ENCODE measurements at regions not wholly inside any gene's neighbourhood (a gene's known extent, or its start where the extent isn't known, plus 50 kb on each side); places are given as distances from the start of the nearest gene placed in this dataset.

DNA sequence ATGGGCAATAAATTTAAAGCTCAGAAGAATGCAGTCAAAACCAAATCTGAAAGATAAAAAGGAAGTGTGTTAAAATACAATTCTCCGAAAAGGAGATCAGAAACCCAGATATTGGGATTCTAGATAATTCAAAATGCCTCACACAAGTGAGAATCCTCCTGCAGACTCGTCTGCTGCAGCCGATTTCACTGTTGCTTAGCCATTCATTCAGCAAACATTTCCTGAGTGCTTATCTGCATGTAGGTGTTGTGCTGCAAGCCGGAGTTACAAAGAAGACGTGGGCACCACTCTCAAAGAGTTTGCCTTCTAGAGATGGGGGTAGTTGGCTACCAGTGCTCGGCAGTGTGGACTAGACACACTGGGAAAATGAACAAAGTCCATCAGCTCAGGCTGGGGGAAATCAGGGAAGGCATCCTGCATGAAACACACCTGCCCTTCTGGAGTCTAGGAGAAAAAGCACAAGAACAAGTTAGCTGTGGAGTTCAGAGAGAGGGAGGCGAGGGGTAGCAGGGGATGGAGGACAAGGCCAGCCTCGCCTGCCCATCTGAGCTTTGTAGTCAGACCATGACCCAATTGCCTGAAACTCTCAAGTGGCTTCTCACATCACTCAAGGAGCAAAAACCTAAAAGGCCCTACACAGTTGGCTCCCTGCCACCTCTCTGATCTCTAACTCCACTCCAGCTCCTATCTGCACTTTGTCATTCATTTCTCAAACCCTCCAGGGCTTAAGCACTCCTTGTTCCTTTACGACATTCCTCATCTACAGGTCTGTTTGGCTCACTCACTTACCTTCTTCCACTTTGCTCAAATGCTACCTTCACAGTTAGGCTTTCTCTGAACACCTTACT lies 310.0 kb upstream of the DDHD1 start:
- H3K4me3 ChIP-seq (ENCODE audit: low read length in 3 of 3) = no peak overlapping the region
- intact Hi-C loops (cut with DNase I) = no loop called here

DNA sequence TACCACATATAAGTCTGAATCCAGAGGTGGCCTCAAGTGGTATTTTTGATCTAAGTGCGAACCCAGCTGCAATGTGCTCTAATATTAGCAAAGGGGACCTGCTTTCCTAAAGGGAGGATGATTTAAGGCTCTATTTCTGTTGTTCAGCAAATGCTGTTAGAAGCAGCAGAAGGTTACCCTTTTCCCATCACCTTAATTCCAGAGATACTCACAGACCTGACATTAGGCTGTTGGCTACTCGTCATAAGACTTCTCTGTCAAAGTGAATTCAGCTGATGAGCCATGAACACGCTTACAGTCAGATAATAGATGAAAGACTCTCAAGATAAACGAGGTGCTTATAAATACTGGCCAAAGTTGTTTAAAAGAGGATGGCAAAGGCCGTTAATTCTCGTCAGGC lies 308.7 kb upstream of the DDHD1 start:
- no peaks in the 10 kb centered on the region for H3K9me3 ChIP-seq (ENCODE audit: control insufficient read depth in 2 of 3, insufficient read depth in 1 of 3, low read length in 3 of 3)
- no peaks in the 10 kb centered on the region for H3K27me3 ChIP-seq (ENCODE audit: control insufficient read depth, insufficient read depth, low read length)
- DNase-seq = no peak
- FAIRE-seq = no peak
- no peak overlapping the region for H3K4me3 ChIP-seq (ENCODE audit: low read length in 3 of 3)
- TF ChIP-seq, protein P1, sequence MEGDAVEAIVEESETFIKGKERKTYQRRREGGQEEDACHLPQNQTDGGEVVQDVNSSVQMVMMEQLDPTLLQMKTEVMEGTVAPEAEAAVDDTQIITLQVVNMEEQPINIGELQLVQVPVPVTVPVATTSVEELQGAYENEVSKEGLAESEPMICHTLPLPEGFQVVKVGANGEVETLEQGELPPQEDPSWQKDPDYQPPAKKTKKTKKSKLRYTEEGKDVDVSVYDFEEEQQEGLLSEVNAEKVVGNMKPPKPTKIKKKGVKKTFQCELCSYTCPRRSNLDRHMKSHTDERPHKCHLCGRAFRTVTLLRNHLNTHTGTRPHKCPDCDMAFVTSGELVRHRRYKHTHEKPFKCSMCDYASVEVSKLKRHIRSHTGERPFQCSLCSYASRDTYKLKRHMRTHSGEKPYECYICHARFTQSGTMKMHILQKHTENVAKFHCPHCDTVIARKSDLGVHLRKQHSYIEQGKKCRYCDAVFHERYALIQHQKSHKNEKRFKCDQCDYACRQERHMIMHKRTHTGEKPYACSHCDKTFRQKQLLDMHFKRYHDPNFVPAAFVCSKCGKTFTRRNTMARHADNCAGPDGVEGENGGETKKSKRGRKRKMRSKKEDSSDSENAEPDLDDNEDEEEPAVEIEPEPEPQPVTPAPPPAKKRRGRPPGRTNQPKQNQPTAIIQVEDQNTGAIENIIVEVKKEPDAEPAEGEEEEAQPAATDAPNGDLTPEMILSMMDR (IDR thresholded peaks at IDR 0.05; ENCODE audit: borderline replicate concordance, extremely low read depth, insufficient read depth) = no peak
- intact Hi-C loops (cut with DNase I) = no loop called here
- H3K9ac ChIP-seq (ENCODE audit: low read length in 3 of 3) = no peak overlapping the region
- no peaks in the 10 kb centered on the region for H3K36me3 ChIP-seq (ENCODE audit: control insufficient read depth in 2 of 3, insufficient read depth in 3 of 3, low read length in 3 of 3)
- no peak overlapping the region for H3K27ac ChIP-seq (ENCODE audit: low read depth in 2 of 2, low read length in 2 of 2)
- no peaks in the 10 kb centered on the region for H3K4me1 ChIP-seq (ENCODE audit: control insufficient read depth in 2 of 3, insufficient read depth in 2 of 3, low read depth in 1 of 3, low read length in 3 of 3)

More for the DNA sequence above, 310.0 kb upstream of the DDHD1 start:
- Histone ChIP-seq H3K27me3 (ENCODE audit: control insufficient read depth, insufficient read depth, low read length) (no peaks in the 10 kb centered on the region), H3K36me3 (ENCODE audit: control insufficient read depth in 2 of 3, insufficient read depth in 3 of 3, low read length in 3 of 3) (no peaks in the 10 kb centered on the region), H3K27ac (ENCODE audit: low read depth in 2 of 2, low read length in 2 of 2) (no peak overlapping the region), H3K9me3 (ENCODE audit: control insufficient read depth in 2 of 3, insufficient read depth in 1 of 3, low read length in 3 of 3) (no peaks in the 10 kb centered on the region), H3K9ac (ENCODE audit: low read length in 3 of 3) (no peak overlapping the region), H3K4me1 (ENCODE audit: control insufficient read depth in 2 of 3, insufficient read depth in 2 of 3, low read depth in 1 of 3, low read length in 3 of 3) (no peaks in the 10 kb centered on the region)
- TF ChIP-seq, protein P1 (IDR thresholded peaks at IDR 0.05; ENCODE audit: borderline replicate concordance, extremely low read depth, insufficient read depth) = no peak
- DNase-seq (no peak), FAIRE-seq (no peak)

GRCh38 chr14:53460544-53460943 lies 307.4 kb upstream of the DDHD1 start:
- TF ChIP-seq, protein P1 (IDR thresholded peaks at IDR 0.05; ENCODE audit: borderline replicate concordance, extremely low read depth, insufficient read depth) = no peak
- H3K4me3 ChIP-seq (ENCODE audit: low read length in 3 of 3) = no peak overlapping the region
- H3K27me3 ChIP-seq (ENCODE audit: control insufficient read depth, insufficient read depth, low read length) = no peaks in the 10 kb centered on the region
- FAIRE-seq (no peak), DNase-seq (no peak)
- no peaks in the 10 kb centered on the region for H3K9me3 ChIP-seq (ENCODE audit: control insufficient read depth in 2 of 3, insufficient read depth in 1 of 3, low read length in 3 of 3)
- no peaks in the 10 kb centered on the region for H3K4me1 ChIP-seq (ENCODE audit: control insufficient read depth in 2 of 3, insufficient read depth in 2 of 3, low read depth in 1 of 3, low read length in 3 of 3)
- H3K27ac ChIP-seq (ENCODE audit: low read depth in 2 of 2, low read length in 2 of 2) = no peak overlapping the region
- no peak overlapping the region for H3K9ac ChIP-seq (ENCODE audit: low read length in 3 of 3)
- intact Hi-C loops (cut with DNase I) = no loop called here
- no peaks in the 10 kb centered on the region for H3K36me3 ChIP-seq (ENCODE audit: control insufficient read depth in 2 of 3, insufficient read depth in 3 of 3, low read length in 3 of 3)
